SU-DHL-6 (cell line): ENCODE measurements at regions not wholly inside any gene's neighbourhood (a gene's known extent, or its start where the extent isn't known, plus 50 kb on each side); places are given as distances from the start of the nearest gene placed in this dataset.

Experiments
- H2AFZ ChIP-seq: fragments of 200-600 bp; sonication (generic); 2 replicates; pipeline ENCODE4 v1.6.1; 2014; ENCODE audit warnings: low read depth, mild to moderate bottlenecking, moderate library complexity, mixed read lengths, antibody characterized with exemption, low read length; ENCODE audit not compliant: severe bottlenecking
- H3F3A ChIP-seq: fragments of 200-600 bp; shearing (Covaris generic); 2 replicates; pipeline ENCODE4 v1.6.0; 2016; ENCODE audit warnings: antibody characterized with exemption, mild to moderate bottlenecking; ENCODE audit not compliant: insufficient read depth
- H3K27ac ChIP-seq: fragments of 200-600 bp; sonication (generic); 2 replicates; pipeline ENCODE4 v1.5.1; 2016; ENCODE audit warnings: low read depth, mild to moderate bottlenecking, low read length, moderate library complexity, mixed read lengths
- H3K27me3 ChIP-seq: fragments of 200-600 bp; sonication (generic), shearing (Covaris generic); 2 replicates; pipeline ENCODE4 v1.6.0; 2014; ENCODE audit warnings: mild to moderate bottlenecking, low read length
- H3K36me3 ChIP-seq: fragments of 200-600 bp; sonication (generic); 2 replicates; pipeline ENCODE4 v1.6.1; 2014; ENCODE audit warnings: mild to moderate bottlenecking, low read length, mixed read lengths
- H3K4me2 ChIP-seq: fragments of 300-600, 200-600 bp; shearing (Covaris generic), sonication (generic); 2 replicates; pipeline ENCODE4 v1.6.0; 2014; ENCODE audit warnings: low read length, low read depth, mild to moderate bottlenecking; ENCODE audit not compliant: poor library complexity, severe bottlenecking
- H3K4me3 ChIP-seq: fragments of 200-600 bp; sonication (generic); 2 replicates; pipeline ENCODE4 v1.5.1; 2014; ENCODE audit warnings: antibody characterized with exemption, low read length, mild to moderate bottlenecking, mixed read lengths; ENCODE audit not compliant: insufficient read depth, poor library complexity, severe bottlenecking
- H3K79me2 ChIP-seq: fragments of 200-600 bp; sonication (generic); 2 replicates; pipeline ENCODE4 v1.6.1; 2014; ENCODE audit warnings: mild to moderate bottlenecking, low read length, moderate library complexity; ENCODE audit not compliant: insufficient read depth
- H3K9ac ChIP-seq: fragments of 200-600 bp; sonication (generic); 2 replicates; pipeline ENCODE4 v1.7.0; 2014; ENCODE audit warnings: mild to moderate bottlenecking, low read length
- H3K9me2 ChIP-seq: fragments of 200-600 bp; sonication (generic); replicated peaks from 2 replicates; pipeline ENCODE4 v1.6.1; 2014; ENCODE audit warnings: low read length; ENCODE audit not compliant: insufficient read depth
- H3K9me3 ChIP-seq: fragments of 200-600 bp; sonication (generic); 2 replicates; pipeline ENCODE4 v1.6.1; 2014; ENCODE audit warnings: low read length, mixed read lengths; ENCODE audit not compliant: insufficient read depth
- H4K20me1 ChIP-seq: fragments of 200-600 bp; sonication (generic); 2 replicates; pipeline ENCODE4 v1.6.1; 2014; ENCODE audit warnings: low read depth, mild to moderate bottlenecking, antibody characterized with exemption, low read length, moderate library complexity, mixed read lengths
- EZH2phosphoT487 ChIP-seq: fragments of 200-600 bp; sonication (generic), shearing (Covaris generic); conservative IDR thresholded peaks from 2 replicates; pipeline ENCODE4 v1.6.1; 2018; ENCODE audit warnings: mild to moderate bottlenecking, antibody characterized with exemption, low read length, moderate library complexity, mixed read lengths
- TF ChIP-seq, protein P1 (sequence below): fragments of 200-600 bp; sonication (generic); IDR thresholded peaks from one replicate; pipeline ENCODE4 v1.5.1; 2017; ENCODE audit warnings: antibody characterized with exemption, mild to moderate bottlenecking, low read length, moderate library complexity; ENCODE audit not compliant: insufficient read depth, poor library complexity, severe bottlenecking

DNA sequence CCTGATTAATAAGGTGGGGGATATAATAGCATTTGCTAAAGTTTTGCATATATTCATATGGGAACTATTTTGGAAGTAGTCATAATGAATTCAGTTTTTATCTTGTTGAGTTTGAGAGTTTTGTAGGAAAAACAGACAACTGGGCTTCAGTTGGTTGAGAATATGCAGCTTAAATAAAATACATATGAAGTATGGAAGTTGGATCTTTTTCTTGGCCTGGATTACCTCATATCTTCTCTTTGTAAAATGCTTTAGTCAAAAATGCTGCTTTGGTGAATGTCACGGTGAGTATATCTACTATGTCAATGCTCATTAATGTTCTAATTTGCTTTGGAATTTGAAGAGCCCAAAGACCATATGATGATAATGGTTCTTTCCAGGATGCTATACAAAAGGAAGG, 552.2 kb upstream of the LMO3 start:
- H4K20me1 ChIP-seq, result no peaks in the 10 kb centered on the region
- H3K27ac ChIP-seq, result no peak overlapping the region
- no peak overlapping the region for H2AFZ ChIP-seq
- no peaks in the 10 kb centered on the region for H3K79me2 ChIP-seq
- no peak overlapping the region for H3K4me2 ChIP-seq
- no peak for TF ChIP-seq EZH2phosphoT487
- TF ChIP-seq, protein P1, sequence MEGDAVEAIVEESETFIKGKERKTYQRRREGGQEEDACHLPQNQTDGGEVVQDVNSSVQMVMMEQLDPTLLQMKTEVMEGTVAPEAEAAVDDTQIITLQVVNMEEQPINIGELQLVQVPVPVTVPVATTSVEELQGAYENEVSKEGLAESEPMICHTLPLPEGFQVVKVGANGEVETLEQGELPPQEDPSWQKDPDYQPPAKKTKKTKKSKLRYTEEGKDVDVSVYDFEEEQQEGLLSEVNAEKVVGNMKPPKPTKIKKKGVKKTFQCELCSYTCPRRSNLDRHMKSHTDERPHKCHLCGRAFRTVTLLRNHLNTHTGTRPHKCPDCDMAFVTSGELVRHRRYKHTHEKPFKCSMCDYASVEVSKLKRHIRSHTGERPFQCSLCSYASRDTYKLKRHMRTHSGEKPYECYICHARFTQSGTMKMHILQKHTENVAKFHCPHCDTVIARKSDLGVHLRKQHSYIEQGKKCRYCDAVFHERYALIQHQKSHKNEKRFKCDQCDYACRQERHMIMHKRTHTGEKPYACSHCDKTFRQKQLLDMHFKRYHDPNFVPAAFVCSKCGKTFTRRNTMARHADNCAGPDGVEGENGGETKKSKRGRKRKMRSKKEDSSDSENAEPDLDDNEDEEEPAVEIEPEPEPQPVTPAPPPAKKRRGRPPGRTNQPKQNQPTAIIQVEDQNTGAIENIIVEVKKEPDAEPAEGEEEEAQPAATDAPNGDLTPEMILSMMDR, result no peak
- H3K9me2 ChIP-seq, result no peaks in the 10 kb centered on the region
- no peak overlapping the region for H3K4me3 ChIP-seq
- H3K9me3 ChIP-seq, result no peaks in the 10 kb centered on the region
- no peak overlapping the region for H3K9ac ChIP-seq
- H3F3A ChIP-seq, result no peaks in the 10 kb centered on the region
- no peaks in the 10 kb centered on the region for H3K36me3 ChIP-seq
- H3K27me3 ChIP-seq, result no peaks in the 10 kb centered on the region

DNA sequence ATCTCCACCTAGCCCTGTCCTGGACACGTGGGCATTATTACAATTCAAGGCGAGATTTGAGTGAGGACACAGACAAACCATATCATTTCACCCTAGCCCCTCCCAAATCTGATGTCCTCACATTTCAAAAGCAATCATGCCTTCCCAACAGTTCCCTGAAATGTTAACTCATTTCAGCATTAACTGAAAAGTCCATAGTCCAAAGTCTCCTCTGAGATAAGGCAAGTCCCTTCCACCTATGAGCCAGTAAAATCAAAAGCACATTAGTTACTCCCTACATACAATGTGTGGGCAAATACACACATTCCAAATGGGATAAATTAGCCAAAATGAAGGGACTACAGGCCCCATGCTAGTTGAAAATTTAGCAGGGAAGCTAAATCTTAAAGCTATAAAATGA, 546.0 kb upstream of the LMO3 start:
- H3K9me3 ChIP-seq, result no peaks in the 10 kb centered on the region
- no peak overlapping the region for H3K4me3 ChIP-seq
- H2AFZ ChIP-seq, result no peak overlapping the region
- TF ChIP-seq, protein P1, result no peak
- TF ChIP-seq EZH2phosphoT487, result no peak
- no peaks in the 10 kb centered on the region for H3K27me3 ChIP-seq
- H3K36me3 ChIP-seq, result no peaks in the 10 kb centered on the region
- no peak overlapping the region for H3K27ac ChIP-seq
- no peaks in the 10 kb centered on the region for H3K9me2 ChIP-seq
- no peaks in the 10 kb centered on the region for H3F3A ChIP-seq
- no peak overlapping the region for H3K9ac ChIP-seq
- no peaks in the 10 kb centered on the region for H4K20me1 ChIP-seq
- no peak overlapping the region for H3K4me2 ChIP-seq
- H3K79me2 ChIP-seq, result no peaks in the 10 kb centered on the region

DNA sequence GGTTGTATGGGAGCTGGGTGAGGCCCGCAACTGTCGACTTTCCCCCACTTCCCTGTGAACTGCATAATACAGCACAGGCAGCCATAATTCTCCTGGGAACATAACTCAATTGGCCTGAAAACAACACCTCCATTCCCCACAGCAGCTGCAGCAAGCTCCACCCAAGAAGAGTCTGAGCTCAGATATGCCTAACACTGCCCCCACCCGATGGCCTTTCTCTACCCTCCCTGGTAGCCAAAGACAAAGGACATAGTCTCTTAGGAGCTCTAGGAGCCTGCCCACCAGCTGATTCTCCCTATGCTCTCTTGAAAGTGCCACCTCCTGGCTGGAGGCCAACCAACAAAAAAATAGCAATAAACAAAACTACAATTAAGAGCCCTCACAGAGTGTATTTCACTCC, 542.7 kb upstream of the LMO3 start:
- Histone ChIP-seq H3K9me2 (no peaks in the 10 kb centered on the region; the same call in 1 of the 2 replicates), H3K27me3 (no peaks in the 10 kb centered on the region), H2AFZ (no peak overlapping the region), H3K36me3 (no peaks in the 10 kb centered on the region), H3K4me2 (no peak overlapping the region), H3K27ac (no peak overlapping the region), H3K9ac (no peak overlapping the region), H3F3A (no peaks in the 10 kb centered on the region), H3K4me3 (no peak overlapping the region), H3K79me2 (no peaks in the 10 kb centered on the region), H4K20me1 (no peaks in the 10 kb centered on the region), H3K9me3 (no peaks in the 10 kb centered on the region)
- no peak for TF ChIP-seq EZH2phosphoT487
- TF ChIP-seq, protein P1, result no peak
